Trophoblast cell (in vitro differentiated cells and primary cell): ENCODE measurements at regions not wholly inside any gene's neighbourhood (a gene's known extent, or its start where the extent isn't known, plus 50 kb on each side); places are given as distances from the start of the nearest gene placed in this dataset.
A peak's percentile ranks its signal among the peaks of the same experiment; 100 is the strongest.

ENCODE experiments used
- DNase-seq, 2 donors: peaks; one replicate each; pipeline ENCODE4 v3.0.0-alpha.2; 2016
- H2AFZ ChIP-seq: 2 replicates; pipeline ENCODE4 v1.6.1; 2013; ENCODE audit warnings: low read length, moderate library complexity, mild to moderate bottlenecking; ENCODE audit not compliant: insufficient read depth, poor library complexity
- H2AK5ac ChIP-seq: 2 replicates; pipeline ENCODE4 v1.6.1; 2013; ENCODE audit warnings: mild to moderate bottlenecking, low read length
- H2BK120ac ChIP-seq: 2 replicates; pipeline ENCODE4 v1.6.1; 2013; ENCODE audit warnings: low read length, mild to moderate bottlenecking, moderate library complexity; ENCODE audit not compliant: insufficient read depth, poor library complexity
- H2BK12ac ChIP-seq: 2 replicates; pipeline ENCODE4 v1.6.1; 2013; ENCODE audit warnings: mild to moderate bottlenecking, low read length, moderate library complexity
- H2BK5ac ChIP-seq: 2 replicates; pipeline ENCODE4 v1.6.1; 2013; ENCODE audit warnings: low read length, low read depth, moderate library complexity, mild to moderate bottlenecking; ENCODE audit not compliant: poor library complexity
- H3K14ac ChIP-seq: 2 replicates; pipeline ENCODE4 v1.6.1; 2013; ENCODE audit warnings: mild to moderate bottlenecking, low read length
- H3K18ac ChIP-seq: 2 replicates; pipeline ENCODE4 v1.6.1; 2013; ENCODE audit warnings: mild to moderate bottlenecking, low read length
- H3K23ac ChIP-seq: 2 replicates; pipeline ENCODE4 v1.6.1; 2013; ENCODE audit warnings: low read length
- H3K27ac ChIP-seq: 2 replicates; pipeline ENCODE4 v1.5.1; 2013; ENCODE audit warnings: low read depth, mild to moderate bottlenecking, inconsistent platforms, low read length, moderate library complexity
- H3K27me3 ChIP-seq: 2 replicates; pipeline ENCODE4 v1.6.1; 2013; ENCODE audit warnings: inconsistent platforms, mild to moderate bottlenecking, low read length, moderate library complexity; ENCODE audit not compliant: insufficient read depth
- H3K36me3 ChIP-seq, 2 experiments: 1 replicate in 1 of 2; 2 replicates in 1 of 2; pipeline ENCODE4 v1.6.1; 2013; ENCODE audit warnings: low read length in 2 of 2, mild to moderate bottlenecking in 2 of 2, moderate library complexity in 1 of 2; ENCODE audit not compliant: insufficient read depth in 2 of 2, control insufficient read depth in 1 of 2
- H3K4ac ChIP-seq: 2 replicates; pipeline ENCODE4 v1.6.1; 2013; ENCODE audit warnings: low read depth, mild to moderate bottlenecking, low read length, moderate library complexity
- H3K4me1 ChIP-seq, 2 experiments: 1 replicate in 1 of 2; 2 replicates in 1 of 2; pipeline ENCODE4 v1.6.1; 2013; ENCODE audit warnings: low read length in 2 of 2, mild to moderate bottlenecking in 2 of 2, moderate library complexity in 1 of 2; ENCODE audit not compliant: insufficient read depth in 2 of 2, control insufficient read depth in 1 of 2
- H3K4me2 ChIP-seq: 2 replicates; pipeline ENCODE4 v1.6.1; 2013; ENCODE audit warnings: inconsistent platforms, mild to moderate bottlenecking, low read length, moderate library complexity
- H3K4me3 ChIP-seq: 2 replicates; pipeline ENCODE4 v1.5.1; 2013; ENCODE audit warnings: mild to moderate bottlenecking, low read depth, low read length, inconsistent platforms
- H3K79me1 ChIP-seq: one replicate; pipeline ENCODE4 v1.6.1; 2013; ENCODE audit warnings: low read length
- H3K79me2 ChIP-seq: 2 replicates; pipeline ENCODE4 v1.6.1; 2013; ENCODE audit warnings: low read length, mild to moderate bottlenecking; ENCODE audit not compliant: control insufficient read depth, insufficient read depth, poor library complexity
- H3K9ac ChIP-seq: 2 replicates; pipeline ENCODE4 v1.6.1; 2013; ENCODE audit warnings: mild to moderate bottlenecking, low read length
- H3K9me3 ChIP-seq: 2 replicates; pipeline ENCODE4 v1.6.1; 2013; ENCODE audit warnings: low read depth, mild to moderate bottlenecking, control low read depth, inconsistent platforms, low read length; ENCODE audit not compliant: insufficient read depth
- H4K12ac ChIP-seq: 2 replicates; pipeline ENCODE4 v1.6.1; 2013; ENCODE audit warnings: low read depth, mild to moderate bottlenecking, low read length, moderate library complexity
- H4K8ac ChIP-seq: 2 replicates; pipeline ENCODE4 v1.6.1; 2013; ENCODE audit warnings: low read depth, mild to moderate bottlenecking, low read length, moderate library complexity
- H4K91ac ChIP-seq: one replicate; pipeline ENCODE4 v1.6.1; 2013; ENCODE audit warnings: low read depth, mild to moderate bottlenecking, low read length, moderate library complexity
- WGBS: extraction: QIAGEN DNeasy Blood & Tissue Kit; methylation state at CpG from one replicate; pipeline ENCODE4 v1.1.7; 2013; ENCODE audit warnings: missing lambda C conversion rate; ENCODE audit not compliant: insufficient read length, insufficient coverage; ENCODE audit errors: extremely low coverage; 5-methylcytosine and 5-hydroxymethylcytosine counted together

DNA sequence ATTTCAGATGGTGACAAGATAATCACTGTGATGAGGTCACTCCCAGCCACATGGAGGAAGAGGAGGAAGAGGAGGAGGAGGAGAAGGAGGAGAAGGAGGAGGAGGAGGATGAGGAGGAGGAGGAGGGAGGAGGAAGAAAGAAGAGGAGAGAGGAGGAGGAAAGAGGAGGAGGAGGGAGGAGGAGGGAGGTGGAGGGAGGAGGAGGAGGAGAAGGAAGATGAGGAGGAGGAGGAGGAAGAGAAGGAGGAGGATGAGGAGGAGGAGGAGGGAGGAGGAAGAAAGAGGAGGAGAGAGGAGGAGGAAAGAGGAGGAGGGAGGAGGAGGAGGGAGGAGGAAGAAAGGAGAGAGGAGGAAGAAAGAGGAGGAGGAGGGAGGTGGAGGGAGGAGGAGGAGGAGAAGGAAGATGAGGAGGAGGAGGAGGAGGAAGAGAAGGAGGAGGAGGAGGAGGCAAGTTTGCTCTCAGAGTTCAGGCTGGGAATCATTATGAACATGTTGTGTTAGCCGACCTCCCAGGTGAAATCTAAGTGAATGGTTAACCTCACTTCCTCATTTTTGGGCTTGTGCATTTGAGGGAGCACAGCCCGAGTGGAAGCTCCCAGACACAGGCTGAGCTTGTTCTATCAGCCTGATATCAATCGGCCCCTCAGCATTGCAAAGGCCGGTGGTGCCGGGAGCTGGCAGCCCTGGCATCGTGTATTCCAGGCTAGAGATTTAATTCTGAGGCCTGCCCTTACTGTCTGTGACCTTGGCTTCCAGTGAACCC lies 236.2 kb upstream of the PITRM1 start:
- Histone ChIP-seq H3K79me1 (no peaks in the 10 kb centered on the region), H3K9me3 (no peaks in the 10 kb centered on the region), H3K4me3 (no peak overlapping the region), H2BK12ac (no peak overlapping the region), H2AK5ac (no peak overlapping the region), H3K4ac (no peak overlapping the region), H3K79me2 (no peaks in the 10 kb centered on the region), H3K4me2 (no peak overlapping the region), H3K27ac (no peak overlapping the region), H3K14ac (no peak overlapping the region), H3K36me3 (no peaks in the 10 kb centered on the region), H2AFZ (no peak overlapping the region), H3K27me3 (no peaks in the 10 kb centered on the region), H4K91ac (no peak overlapping the region), H3K4me1 (no peaks in the 10 kb centered on the region), H2BK5ac (no peak overlapping the region), H2BK120ac (no peak overlapping the region), H4K8ac (no peak overlapping the region), H3K23ac (no peak overlapping the region), H3K9ac (no peak overlapping the region), H4K12ac (no peak overlapping the region), H3K18ac (no peak overlapping the region)
- WGBS, result no CpG with 5 or more reads among the region's 6 CpGs
- no peak for DNase-seq

DNA sequence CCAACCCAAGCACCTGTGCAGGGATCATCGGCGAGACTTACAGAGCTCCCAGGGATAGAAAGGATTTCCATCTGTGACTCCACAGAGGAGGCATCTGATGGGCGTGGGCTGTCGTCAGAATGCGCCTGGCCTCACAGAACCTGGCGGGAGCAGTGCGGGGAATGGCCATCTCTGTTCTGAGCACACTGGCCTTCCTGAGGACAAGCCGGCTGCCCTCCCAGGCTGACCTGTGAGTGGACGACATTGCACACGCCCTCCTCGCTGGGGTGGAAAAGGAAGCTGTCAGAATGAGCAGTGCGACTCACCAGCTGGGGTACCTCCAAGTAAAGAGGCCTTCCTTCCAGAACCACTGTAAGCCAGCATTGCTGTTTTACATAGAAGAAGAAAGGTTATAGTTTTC lies 234.6 kb upstream of the PITRM1 start:
- H3K23ac ChIP-seq, result no peak overlapping the region
- WGBS, result no CpG with 5 or more reads among the region's 12 CpGs
- H3K14ac ChIP-seq, result no peak overlapping the region

GRCh38 chr10:3406556-3406955 lies 234.0 kb upstream of the PITRM1 start:
- no peak overlapping the region for H3K27ac ChIP-seq
- H3K79me2 ChIP-seq, result no peaks in the 10 kb centered on the region
- H2AFZ ChIP-seq, result no peak overlapping the region
- H3K4me3 ChIP-seq, result no peak overlapping the region
- no peaks in the 10 kb centered on the region for H3K9me3 ChIP-seq
- no peaks in the 10 kb centered on the region for H3K36me3 ChIP-seq
- no peaks in the 10 kb centered on the region for H3K79me1 ChIP-seq
- H4K12ac ChIP-seq, result no peak overlapping the region
- H4K91ac ChIP-seq, result no peak overlapping the region
- no peak overlapping the region for H4K8ac ChIP-seq
- H2BK12ac ChIP-seq, result no peak overlapping the region
- no peak overlapping the region for H3K23ac ChIP-seq
- no CpG with 5 or more reads among the region's 16 CpGs for WGBS
- H3K4me2 ChIP-seq, result no peak overlapping the region
- H3K27me3 ChIP-seq, result no peaks in the 10 kb centered on the region
- H2BK120ac ChIP-seq, result no peak overlapping the region
- no peaks in the 10 kb centered on the region for H3K4me1 ChIP-seq
- DNase-seq, result no peak
- H3K14ac ChIP-seq, result no peak overlapping the region
- no peak overlapping the region for H2AK5ac ChIP-seq
- no peak overlapping the region for H3K18ac ChIP-seq
- H3K4ac ChIP-seq, result no peak overlapping the region
- H2BK5ac ChIP-seq, result no peak overlapping the region
- H3K9ac ChIP-seq, result no peak overlapping the region

More for the DNA sequence above, 234.6 kb upstream of the PITRM1 start:
- Histone ChIP-seq H2BK120ac (no peak overlapping the region), H3K27ac (no peak overlapping the region), H3K9ac (no peak overlapping the region), H4K8ac (no peak overlapping the region), H2AK5ac (no peak overlapping the region), H2BK12ac (no peak overlapping the region), H3K4ac (no peak overlapping the region), H3K9me3 (no peaks in the 10 kb centered on the region), H3K4me3 (no peak overlapping the region), H3K18ac (no peak overlapping the region), H3K27me3 (no peaks in the 10 kb centered on the region), H2BK5ac (no peak overlapping the region), H4K91ac (no peak overlapping the region), H3K79me1 (no peaks in the 10 kb centered on the region), H4K12ac (no peak overlapping the region), H2AFZ (no peak overlapping the region), H3K36me3 (no peaks in the 10 kb centered on the region), H3K4me1 (no peaks in the 10 kb centered on the region), H3K4me2 (no peak overlapping the region), H3K79me2 (no peaks in the 10 kb centered on the region)
- no peak for DNase-seq

- Histone ChIP-seq H3K9me3 (peaks cover under 1% of the 10 kb centered on the region), H3K79me2 (no peaks in the 10 kb centered on the region)
Observed at GRCh38 chr10:3404381-3404780, 231.8 kb upstream of the PITRM1 start.

More at GRCh38 chr10:3404381-3404780, 231.8 kb upstream of the PITRM1 start:
- no peak overlapping the region for H4K8ac ChIP-seq
- DNase-seq, result peak; percentile 69 to 76
- no CpG with 5 or more reads among the region's 15 CpGs for WGBS
- no peak overlapping the region for H3K18ac ChIP-seq
- H3K36me3 ChIP-seq, result no peaks in the 10 kb centered on the region
- no peak overlapping the region for H3K14ac ChIP-seq
- no peak overlapping the region for H2BK5ac ChIP-seq
- no peak overlapping the region for H2BK120ac ChIP-seq
- H3K23ac ChIP-seq, result no peak overlapping the region
- H3K4me1 ChIP-seq, result peaks cover 3% of the 10 kb centered on the region in 2 experiments
- H4K91ac ChIP-seq, result no peak overlapping the region
- H2AFZ ChIP-seq, result no peak overlapping the region
- H4K12ac ChIP-seq, result no peak overlapping the region
- no peak overlapping the region for H2BK12ac ChIP-seq
- no peak overlapping the region for H2AK5ac ChIP-seq
- H3K9ac ChIP-seq, result no peak overlapping the region
- H3K4me2 ChIP-seq, result no peak overlapping the region
- no peaks in the 10 kb centered on the region for H3K79me1 ChIP-seq
- no peak overlapping the region for H3K4ac ChIP-seq
- H3K4me3 ChIP-seq, result no peak overlapping the region
- H3K27me3 ChIP-seq, result no peaks in the 10 kb centered on the region
- no peak overlapping the region for H3K27ac ChIP-seq
